Gastrocnemius medialis (tissue), 4 donors: ENCODE measurements at regions not wholly inside any gene's neighbourhood (a gene's known extent, or its start where the extent isn't known, plus 50 kb on each side); places are given as distances from the start of the nearest gene placed in this dataset.

Experiments
- CTCF ChIP-seq, 5 experiments: fragments of 450-650 bp in 3 of 5; fragments of 200-600 bp in 2 of 5; sonication (generic) in 2 of 5; IDR thresholded peaks in 4 of 5; conservative IDR thresholded peaks in 1 of 5; 1 replicate in 4 of 5; 2 replicates in 1 of 5; pipeline ENCODE4 v1.5.1; 2016 to 2019; ENCODE audit warnings: antibody characterized with exemption in 5 of 5, mild to moderate bottlenecking in 3 of 5, moderate library complexity in 3 of 5
- POLR2A ChIP-seq, 2 donors: fragments of 450-650 bp; IDR thresholded peaks; one replicate each; pipeline ENCODE4 v1.6.1; 2017; ENCODE audit warnings: antibody characterized with exemption in 2 of 2, mild to moderate bottlenecking in 2 of 2, moderate library complexity in 2 of 2

- TF ChIP-seq CTCF (IDR thresholded peaks at IDR 0.05 in 4 of 5, conservative IDR thresholded peaks at IDR 0.05 in 1 of 5) (no peak), POLR2A (IDR thresholded peaks at IDR 0.05) (no peak)
Measured at GRCh38 chr9:106277966-106278365, 583.6 kb downstream of the TMEM38B start.
